NT2/D1 (cell line): ENCODE measurements at regions not wholly inside any gene's neighbourhood (a gene's known extent, or its start where the extent isn't known, plus 50 kb on each side); places are given as distances from the start of the nearest gene placed in this dataset.

Experiments used
- SUZ12 ChIP-seq: IDR thresholded peaks from 2 replicates; pipeline ENCODE4 v1.6.1; 2011; ENCODE audit not compliant: insufficient read length, insufficient read depth; ENCODE audit errors: extremely low read depth
- YY1 ChIP-seq: IDR thresholded peaks from 2 replicates; pipeline ENCODE4 v1.6.1; 2011; ENCODE audit not compliant: insufficient read length, insufficient read depth
- ZNF274 ChIP-seq: IDR thresholded peaks from 2 replicates; pipeline ENCODE4 v1.6.1; 2011; ENCODE audit warnings: mild to moderate bottlenecking, low read depth, low read length

GRCh38 chr2:116819355-116819754 is 995.1 kb upstream of the DDX18 start:
- TF ChIP-seq ZNF274, result no peak
- TF ChIP-seq YY1, result no peak
- TF ChIP-seq SUZ12, result no peak
